ENCODE measurements at regions not wholly inside any gene's neighbourhood (a gene's known extent, or its start where the extent isn't known, plus 50 kb on each side); places are given as distances from the start of the nearest gene placed in this dataset.

GRCh38 chr2:186126181-186126580 lies 359.9 kb upstream of the ZC3H15 start:
- no peak for DNase-seq (ENCODE audit: low spot score)
- no peaks in the 10 kb centered on the region for H3K36me3 ChIP-seq

GRCh38 chr2:186129767-186130581 lies 356.1 kb upstream of the ZC3H15 start:
- no peak for DNase-seq (ENCODE audit: low spot score)
- H3K4me3 ChIP-seq = no peak overlapping the region
- no peaks in the 10 kb centered on the region for H3K36me3 ChIP-seq
- H3K27ac ChIP-seq = no peak overlapping the region
- H3K27me3 ChIP-seq (replicated peaks; ENCODE audit: insufficient read depth) = no peaks in the 10 kb centered on the region
- no peaks in the 10 kb centered on the region for H3K9me3 ChIP-seq
- H3K4me1 ChIP-seq (replicated peaks) = no peaks in the 10 kb centered on the region
- WGBS = 26% methylated on average over 1 of the region's 1 CpG
- intact Hi-C loops (cut with DNase I) = no loop called here
- no peak for TF ChIP-seq POLR2AphosphoS5 (IDR thresholded peaks at IDR 0.05)
- no peak for TF ChIP-seq POLR2A (IDR thresholded peaks at IDR 0.05)
- no peak for TF ChIP-seq CTCF (IDR thresholded peaks at IDR 0.05)

More at GRCh38 chr2:186126181-186126580, 359.9 kb upstream of the ZC3H15 start:
- Histone ChIP-seq H3K27ac (no peak overlapping the region), H3K9me3 (no peaks in the 10 kb centered on the region), H3K4me3 (no peak overlapping the region), H3K4me1 (replicated peaks) (no peaks in the 10 kb centered on the region), H3K27me3 (replicated peaks; ENCODE audit: insufficient read depth) (no peaks in the 10 kb centered on the region)
- TF ChIP-seq CTCF (IDR thresholded peaks at IDR 0.05) (no peak), POLR2AphosphoS5 (IDR thresholded peaks at IDR 0.05) (no peak), POLR2A (IDR thresholded peaks at IDR 0.05) (no peak)
- intact Hi-C loops (cut with DNase I) = no loop called here

GRCh38 chr2:186130748-186131641 lies 355.1 kb upstream of the ZC3H15 start:
- no peak for DNase-seq (ENCODE audit: low spot score)
- H3K4me3 ChIP-seq = no peak overlapping the region
- intact Hi-C loops (cut with DNase I) = no loop called here
- 53% methylated on average over 3 of the region's 3 CpGs for WGBS
- no peaks in the 10 kb centered on the region for H3K36me3 ChIP-seq
- H3K27ac ChIP-seq = no peak overlapping the region
- no peaks in the 10 kb centered on the region for H3K4me1 ChIP-seq (replicated peaks)
- TF ChIP-seq POLR2AphosphoS5 (IDR thresholded peaks at IDR 0.05) (no peak), CTCF (IDR thresholded peaks at IDR 0.05) (no peak), POLR2A (IDR thresholded peaks at IDR 0.05) (no peak)
- H3K27me3 ChIP-seq (replicated peaks; ENCODE audit: insufficient read depth) = no peaks in the 10 kb centered on the region
- H3K9me3 ChIP-seq = no peaks in the 10 kb centered on the region

- intact Hi-C loops (cut with DNase I) = no loop called here
- H3K27me3 ChIP-seq (replicated peaks; ENCODE audit: insufficient read depth) = no peaks in the 10 kb centered on the region
- H3K4me1 ChIP-seq (replicated peaks) = no peaks in the 10 kb centered on the region
- H3K27ac ChIP-seq = no peak overlapping the region
- no peak for TF ChIP-seq CTCF (IDR thresholded peaks at IDR 0.05)
- DNase-seq (ENCODE audit: low spot score) = no peak
- H3K36me3 ChIP-seq = no peaks in the 10 kb centered on the region
- H3K9me3 ChIP-seq = no peaks in the 10 kb centered on the region
- WGBS = 70% methylated on average over 1 of the region's 1 CpG
- no peak overlapping the region for H3K4me3 ChIP-seq
These were observed 350.4 kb upstream of the ZC3H15 start for GRCh38 chr2:186135686-186136085.

Measured in prostate gland (tissue), 2 donors.